HK-2 (cell line): ENCODE measurements at regions not wholly inside any gene's neighbourhood (a gene's known extent, or its start where the extent isn't known, plus 50 kb on each side); places are given as distances from the start of the nearest gene placed in this dataset.
"Not testable (repeated sequence)": the region's sequence is repeated elsewhere in the genome, so short reads cannot be mapped to it uniquely, and the experiment has no call there.

Source experiments
- DNase-seq: peaks from one replicate; pipeline ENCODE4 v3.0.0-alpha.2; 2018; ENCODE audit not compliant: unreplicated experiment

- no peak for DNase-seq
Observed at GRCh38 chr7:126005064-126005463, 1075.4 kb upstream of the POT1 start.

DNA sequence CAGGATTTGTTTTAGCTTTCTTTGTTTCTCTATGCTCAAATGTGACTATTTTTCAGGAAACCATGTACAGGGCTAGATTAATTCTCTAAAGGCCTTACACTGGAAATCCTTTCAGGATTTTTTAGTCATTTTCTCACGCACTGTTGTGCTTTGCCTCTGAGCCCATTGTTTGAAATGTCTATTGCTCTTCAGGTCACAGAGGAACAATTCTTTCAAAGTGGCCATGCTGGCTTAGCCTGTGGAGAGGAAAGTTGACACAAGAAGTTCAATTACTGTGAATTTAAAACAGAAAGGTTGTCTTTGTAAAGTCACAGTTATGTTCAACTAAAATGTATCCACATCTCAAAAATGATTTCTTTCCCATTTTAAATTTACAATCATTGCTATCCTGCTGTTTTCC is 1071.7 kb upstream of the POT1 start:
- no peak for DNase-seq

DNA sequence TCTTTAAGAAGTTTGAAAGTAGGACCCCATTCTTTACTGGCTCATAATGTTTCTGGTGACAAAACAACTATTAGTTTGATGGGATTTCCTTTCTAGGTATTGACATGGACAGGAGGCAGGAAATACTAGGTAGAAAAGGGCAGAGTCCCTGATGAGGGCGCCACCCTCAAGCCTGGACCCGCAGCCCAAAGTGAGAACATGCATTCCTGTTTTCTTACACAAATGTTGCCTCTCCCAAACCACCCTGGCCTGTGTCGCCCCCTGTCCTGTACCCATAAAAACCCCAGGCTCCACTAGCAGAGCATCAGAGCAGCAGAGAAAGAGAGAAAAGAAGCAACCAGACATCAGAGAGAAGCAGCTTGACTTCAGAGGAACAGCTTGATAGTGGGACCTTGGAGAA is 1055.2 kb upstream of the POT1 start:
- no peak for DNase-seq

DNA sequence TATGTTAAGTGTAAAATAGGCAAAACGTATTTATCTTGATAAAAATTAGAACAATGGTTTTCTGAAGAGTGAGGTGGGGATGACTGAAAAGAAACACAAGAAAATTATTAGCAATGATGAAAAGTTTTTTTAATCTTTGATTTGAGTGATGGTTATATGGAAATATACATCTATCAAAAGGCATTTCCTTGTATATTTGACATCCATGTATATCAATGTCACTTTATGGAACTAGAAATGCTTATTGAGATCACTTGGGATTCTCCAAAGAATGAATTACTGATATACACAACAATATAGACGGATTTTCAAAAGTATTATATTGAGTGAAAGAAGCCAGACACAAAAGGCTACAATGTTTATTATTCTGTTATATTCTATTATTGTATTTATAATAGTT is 1042.0 kb upstream of the POT1 start:
- no peak for DNase-seq

- no peak for DNase-seq
Observed at GRCh38 chr7:125966278-125967048, 1036.8 kb upstream of the POT1 start.

DNA sequence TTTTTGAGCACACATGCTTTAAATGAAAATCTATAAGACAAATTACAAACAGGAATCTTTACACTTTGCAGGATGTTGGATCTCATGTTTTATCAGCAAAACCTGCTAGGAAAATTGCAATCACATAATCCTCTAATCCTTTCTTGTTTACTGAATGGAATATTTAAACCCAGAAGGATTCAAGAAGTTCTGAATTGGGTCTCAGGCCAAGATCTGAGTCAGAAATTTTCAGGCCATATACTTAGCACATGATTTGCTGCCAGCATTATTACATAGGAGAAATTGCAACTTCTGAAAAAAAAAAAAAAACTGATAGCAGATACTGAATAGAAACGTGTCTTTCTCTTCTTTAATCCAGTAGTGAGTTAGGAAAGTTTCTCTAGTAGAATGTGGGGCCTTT is 1005.3 kb upstream of the POT1 start:
- no peak for DNase-seq

- DNase-seq, result peak; percentile 7
Observed at GRCh38 chr7:125934539-125934938, 1004.9 kb upstream of the POT1 start.

- DNase-seq, result no peak
Observed at GRCh38 chr7:125930848-125931247, 1001.2 kb upstream of the POT1 start.

DNA sequence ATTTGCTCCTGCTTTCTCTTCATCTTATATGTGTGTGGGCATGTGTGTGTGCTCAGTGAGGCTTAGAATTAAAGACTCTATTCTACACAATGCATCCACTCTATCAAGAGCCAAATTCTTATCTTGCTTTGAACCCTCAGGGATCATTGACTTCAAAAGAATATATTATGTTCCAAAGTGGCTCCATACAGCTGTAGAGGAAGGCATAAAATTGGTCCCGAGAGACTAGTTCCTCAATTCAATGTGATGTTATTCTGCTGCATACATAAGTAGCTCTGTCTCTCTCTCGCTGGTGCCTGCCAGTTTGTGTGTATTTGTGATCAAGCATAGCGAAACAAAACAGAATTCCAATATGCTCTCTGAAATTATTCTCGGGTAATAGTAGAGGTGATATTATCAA is 997.9 kb upstream of the POT1 start:
- DNase-seq, result no peak

DNA sequence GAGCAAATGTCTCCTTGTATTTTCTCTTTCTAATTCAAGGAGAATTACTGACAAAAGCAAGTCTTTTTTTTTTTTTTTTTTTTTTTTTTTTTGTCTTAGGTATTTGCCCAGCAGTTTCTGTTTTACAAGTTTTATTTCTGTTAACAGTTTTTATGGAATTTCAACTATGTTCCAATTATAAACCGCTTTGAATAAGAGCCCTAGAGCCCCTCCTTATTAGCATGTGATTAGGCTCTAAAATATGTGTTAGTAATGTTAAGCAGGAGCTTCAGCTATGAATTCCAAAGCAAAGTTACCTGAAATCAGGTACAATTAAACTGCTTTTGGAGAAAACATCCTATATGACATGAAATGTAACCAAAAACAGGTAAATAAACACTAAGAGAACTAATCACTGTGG is 997.0 kb upstream of the POT1 start:
- no peak for DNase-seq

DNA sequence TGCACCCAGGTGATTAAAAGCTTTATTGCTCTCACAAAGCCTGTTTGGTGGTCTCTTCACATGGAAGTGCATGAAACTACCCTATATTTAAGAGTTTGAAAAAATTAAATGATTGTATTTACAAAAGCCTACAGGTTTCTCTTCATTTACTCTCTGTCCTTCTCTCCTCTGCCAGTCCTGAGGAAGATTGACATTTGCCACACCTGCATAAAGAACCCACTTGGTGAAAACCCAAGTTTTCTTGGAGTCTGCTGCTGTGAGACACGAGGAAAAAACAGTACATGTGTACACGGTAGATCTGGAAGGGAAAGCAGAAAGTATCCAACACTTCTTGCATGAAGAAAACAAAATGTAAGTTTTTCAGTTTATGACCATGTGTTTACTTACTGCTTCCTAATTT is 994.4 kb upstream of the POT1 start:
- no peak for DNase-seq

GRCh38 chr7:125915381-125915948 is 985.8 kb upstream of the POT1 start:
- not testable (repeated sequence) for DNase-seq

DNA sequence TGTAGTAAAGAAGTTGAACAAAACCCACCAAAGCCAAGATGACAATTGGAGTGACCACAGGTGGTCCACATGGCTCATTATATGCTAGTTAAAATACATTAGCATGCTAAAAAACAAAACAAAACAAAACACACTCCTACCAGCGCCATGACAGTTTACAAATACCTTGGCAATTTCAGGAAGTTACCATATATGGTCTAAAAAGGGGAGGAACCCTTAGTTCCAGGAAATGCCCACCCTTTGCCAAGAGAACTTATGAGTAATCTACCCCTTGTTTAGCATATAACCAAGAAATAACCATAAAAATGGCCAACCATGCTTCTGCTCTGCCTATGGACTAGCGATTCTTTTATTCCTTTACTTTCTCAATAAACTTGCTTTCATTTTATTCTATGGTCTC is 979.1 kb upstream of the POT1 start:
- DNase-seq, result no peak

DNA sequence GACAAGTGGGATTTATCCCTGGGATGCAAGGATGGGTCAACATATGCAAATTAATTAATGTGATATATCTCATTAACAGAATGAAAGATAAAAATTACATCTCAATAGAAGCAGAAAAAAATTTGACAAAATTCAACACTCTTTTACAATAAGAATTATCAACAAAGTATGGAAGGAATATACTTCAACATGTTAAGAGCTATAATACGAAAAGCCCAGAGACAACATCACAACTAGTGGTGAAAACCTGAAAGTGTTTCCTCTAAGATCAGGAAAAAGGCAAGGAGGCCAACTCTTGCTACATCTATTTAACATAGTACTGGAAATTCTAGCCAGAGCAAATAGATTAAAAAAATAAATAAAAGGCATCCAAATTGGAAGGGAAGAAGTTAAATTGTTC is 970.0 kb upstream of the POT1 start:
- DNase-seq, result no peak

DNA sequence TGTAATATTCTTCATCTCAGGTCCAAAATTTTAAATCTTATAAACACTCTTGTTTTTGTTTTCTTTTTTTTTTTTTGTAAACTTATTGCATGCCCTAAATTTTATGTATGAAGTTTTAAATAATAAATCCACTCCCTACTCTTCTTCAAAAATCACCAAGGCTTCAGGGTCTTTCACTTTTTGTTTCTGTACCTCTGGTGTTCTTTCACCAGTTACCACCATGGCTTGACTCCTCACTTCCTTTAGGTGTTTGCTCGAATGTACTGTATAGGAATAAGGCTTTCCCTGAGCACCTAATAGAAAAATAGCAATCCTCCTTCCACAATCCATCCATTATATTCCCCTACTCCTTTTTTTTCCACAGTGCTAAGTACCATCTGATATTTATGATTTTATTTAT is 962.8 kb upstream of the POT1 start:
- no peak for DNase-seq

DNA sequence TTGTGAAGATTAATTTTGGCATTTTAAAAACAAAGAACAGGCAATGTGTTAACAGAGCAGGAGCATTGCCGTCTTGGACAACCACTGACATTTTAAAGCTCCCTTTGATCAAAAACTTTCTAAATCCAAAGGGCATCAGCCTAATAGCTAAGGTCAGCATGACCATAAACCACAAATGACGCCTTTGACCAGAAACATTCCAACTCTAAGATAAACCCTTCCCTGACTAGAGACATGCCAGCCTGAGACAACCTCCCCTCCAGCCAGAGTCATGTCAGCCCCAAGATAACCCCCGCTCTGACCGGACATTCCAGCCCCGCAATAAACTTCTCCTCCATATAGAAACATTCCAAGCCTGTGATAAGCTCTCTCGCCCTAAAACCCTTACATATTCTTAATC is 949.4 kb upstream of the POT1 start:
- DNase-seq, result no peak

GRCh38 chr7:125878235-125878956 is 948.8 kb upstream of the POT1 start:
- no peak for DNase-seq

- no peak for DNase-seq
Observed at GRCh38 chr7:125877246-125877645, 947.6 kb upstream of the POT1 start.

- no peak for DNase-seq
Observed at GRCh38 chr7:125876431-125876830, 946.8 kb upstream of the POT1 start.

DNA sequence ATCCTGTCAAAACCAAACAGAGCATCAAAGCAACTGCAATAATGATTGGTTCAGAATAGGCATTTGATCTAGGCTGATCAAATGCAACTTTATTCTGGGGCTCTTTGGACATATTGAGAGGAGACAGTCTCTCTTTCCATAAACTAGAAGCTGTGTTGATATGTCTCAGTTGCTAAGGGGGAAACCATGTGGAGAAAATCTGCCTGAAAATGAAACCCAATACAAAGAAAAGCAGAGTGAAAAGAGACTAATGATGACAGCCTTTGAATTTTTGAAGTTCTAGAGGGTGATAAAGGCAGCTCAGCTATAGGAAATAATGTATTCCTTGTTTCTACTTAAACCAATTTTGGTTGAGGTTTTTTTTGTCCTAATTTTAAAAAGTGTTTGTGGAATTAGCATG is 941.8 kb upstream of the POT1 start:
- no peak for DNase-seq

GRCh38 chr7:125857606-125858005 is 928.0 kb upstream of the POT1 start:
- DNase-seq, result no peak

DNA sequence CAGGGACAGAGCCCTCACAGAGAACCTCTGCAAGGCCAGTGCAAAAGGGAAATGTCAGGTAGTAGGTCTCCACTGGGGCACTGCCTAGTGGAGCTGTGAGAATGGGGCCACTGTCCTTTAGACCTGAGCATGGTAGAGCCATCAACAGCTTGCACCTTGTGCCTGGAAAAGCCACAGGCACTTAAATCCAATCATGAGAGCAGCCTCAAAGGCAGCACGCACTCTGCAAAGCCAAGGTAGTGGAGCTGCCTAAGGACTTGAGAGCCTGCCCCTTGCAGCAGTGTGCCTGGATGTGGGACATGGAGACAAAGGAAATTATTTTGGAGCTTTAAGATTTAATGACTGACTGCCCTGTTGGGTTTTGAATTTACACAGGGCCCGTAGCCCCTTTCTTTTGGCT is 918.5 kb upstream of the POT1 start:
- no peak for DNase-seq

DNA sequence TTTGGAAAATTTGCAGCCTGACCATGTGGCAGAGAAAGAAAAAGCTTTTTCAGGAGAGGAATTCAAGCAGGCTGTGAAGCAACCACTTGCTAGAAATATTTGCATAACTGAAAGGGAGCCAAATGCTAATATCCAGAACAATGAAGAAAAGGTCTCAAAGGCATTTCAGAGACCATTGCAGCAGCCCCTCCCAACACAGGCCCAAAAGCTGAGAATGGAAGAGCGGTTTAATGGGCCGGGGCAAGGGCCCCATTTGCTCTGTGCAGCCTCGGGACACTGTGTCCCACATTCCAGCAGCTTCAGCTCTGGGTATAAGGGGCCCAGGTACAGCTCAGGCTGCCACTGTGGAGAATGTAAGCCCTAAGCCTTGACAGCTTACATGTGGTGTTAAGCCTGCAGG is 918.1 kb upstream of the POT1 start:
- no peak for DNase-seq
